ENCODE measurements at regions not wholly inside any gene's neighbourhood (a gene's known extent, or its start where the extent isn't known, plus 50 kb on each side); places are given as distances from the start of the nearest gene placed in this dataset.
"Not testable (repeated sequence)": the region's sequence is repeated elsewhere in the genome, so short reads cannot be mapped to it uniquely, and the experiment has no call there.

DNA sequence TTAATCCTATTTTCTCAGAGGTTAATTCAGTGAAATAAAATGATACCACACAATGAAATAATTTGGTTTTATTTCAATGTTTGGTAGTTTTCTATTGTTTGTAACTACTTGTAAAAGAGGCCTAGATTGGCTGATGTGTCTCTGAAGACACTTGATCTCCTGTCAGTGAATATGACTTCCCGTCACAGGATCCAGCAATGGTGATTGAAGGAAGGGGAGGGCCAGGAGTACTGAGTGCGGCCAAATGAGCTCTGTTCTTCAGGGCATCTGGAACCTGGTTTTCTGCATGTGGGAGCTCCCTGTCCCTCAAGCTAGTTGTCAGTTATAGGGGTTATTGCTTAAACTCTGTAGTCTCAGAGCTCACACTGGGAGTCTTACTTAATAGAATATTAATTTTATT is 86.5 kb upstream of the OTUD4 start:
- no peak for TF ChIP-seq CTCF (IDR thresholded peaks at IDR 0.05; ENCODE audit: low read depth, low read length)
- Histone ChIP-seq H3K36me3 (no peaks in the 10 kb centered on the region), H3K27me3 (no peaks in the 10 kb centered on the region), H3K9me3 (ENCODE audit: low read depth) (no peaks in the 10 kb centered on the region), H3K4me3 (no peak overlapping the region), H3K27ac (no peak overlapping the region), H3K4me1 (ENCODE audit: low read depth) (no peaks in the 10 kb centered on the region)
- DNase-seq (ENCODE audit: low read depth in 1 of 2, low spot score in 1 of 2), result no peak

- Histone ChIP-seq H3K27ac (no peak overlapping the region), H3K36me3 (no peaks in the 10 kb centered on the region), H3K4me3 (no peak overlapping the region), H3K4me1 (ENCODE audit: low read depth) (no peaks in the 10 kb centered on the region), H3K27me3 (no peaks in the 10 kb centered on the region), H3K9me3 (ENCODE audit: low read depth) (no peaks in the 10 kb centered on the region)
- TF ChIP-seq CTCF (IDR thresholded peaks at IDR 0.05; ENCODE audit: low read depth, low read length), result no peak
- no peak for DNase-seq (ENCODE audit: low read depth in 1 of 2, low spot score in 1 of 2)
Observed at GRCh38 chr4:145260091-145260490, 79.7 kb upstream of the OTUD4 start.

DNA sequence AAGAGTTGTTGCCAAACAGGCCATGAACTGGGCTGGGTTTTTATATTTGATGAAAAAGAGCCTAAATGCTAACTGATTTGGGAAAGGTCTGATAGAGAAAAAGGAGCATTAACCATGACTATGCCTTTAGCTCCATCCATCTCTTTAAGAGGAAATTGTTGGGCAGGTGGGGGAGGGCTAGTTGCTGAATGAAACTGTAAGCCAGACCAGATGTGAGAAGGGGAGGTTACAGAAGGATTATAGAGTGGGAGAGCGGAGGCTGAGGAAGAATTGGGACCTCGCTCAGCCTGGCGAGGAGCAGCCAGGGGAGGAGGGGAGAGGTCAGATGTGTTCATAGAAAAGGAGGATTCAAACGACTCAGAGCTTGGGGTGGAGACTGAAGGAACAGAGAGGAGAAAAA is 74.9 kb upstream of the OTUD4 start:
- not testable (repeated sequence) for H3K4me1 ChIP-seq (ENCODE audit: low read depth); DNase-seq (ENCODE audit: low read depth in 1 of 2, low spot score in 1 of 2)

DNA sequence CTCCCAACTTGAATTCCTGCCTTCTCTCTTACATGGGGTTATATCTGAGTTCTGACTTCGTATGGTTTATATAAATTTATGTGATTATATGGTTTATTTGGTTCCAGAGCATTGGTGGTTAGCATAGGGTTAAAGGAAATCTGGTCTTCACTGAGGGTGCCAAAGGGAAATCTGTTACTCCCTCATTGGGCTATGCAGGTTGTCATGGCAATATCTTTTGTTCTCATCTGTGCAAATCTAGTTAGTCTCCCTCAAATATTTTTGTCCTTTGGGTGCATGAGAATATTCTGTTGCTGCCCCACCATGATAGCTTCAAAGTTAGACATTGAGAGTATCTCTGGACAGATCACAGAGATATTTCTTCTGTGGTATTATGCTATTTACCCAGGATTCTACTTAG is 71.8 kb upstream of the OTUD4 start:
- no peak for TF ChIP-seq CTCF (IDR thresholded peaks at IDR 0.05; ENCODE audit: low read depth, low read length)
- H3K9me3 ChIP-seq (ENCODE audit: low read depth), result no peaks in the 10 kb centered on the region
- DNase-seq (ENCODE audit: low read depth in 1 of 2, low spot score in 1 of 2), result no peak
- no peaks in the 10 kb centered on the region for H3K36me3 ChIP-seq
- no peak overlapping the region for H3K4me3 ChIP-seq
- no peak overlapping the region for H3K27ac ChIP-seq
- no peaks in the 10 kb centered on the region for H3K27me3 ChIP-seq
- no peaks in the 10 kb centered on the region for H3K4me1 ChIP-seq (ENCODE audit: low read depth)

More for the DNA sequence above, 74.9 kb upstream of the OTUD4 start:
- not testable (repeated sequence) for H3K9me3 ChIP-seq (ENCODE audit: low read depth); H3K4me3 ChIP-seq; H3K36me3 ChIP-seq; H3K27ac ChIP-seq; H3K27me3 ChIP-seq

- no peaks in the 10 kb centered on the region for H3K4me1 ChIP-seq (ENCODE audit: low read depth)
- TF ChIP-seq CTCF (IDR thresholded peaks at IDR 0.05; ENCODE audit: low read depth, low read length), result no peak
- no peak for DNase-seq (ENCODE audit: low read depth in 1 of 2, low spot score in 1 of 2)
Observed at GRCh38 chr4:145251391-145251790, 71.0 kb upstream of the OTUD4 start.

GRCh38 chr4:145248971-145249370 is 68.6 kb upstream of the OTUD4 start:
- no peak for TF ChIP-seq CTCF (IDR thresholded peaks at IDR 0.05; ENCODE audit: low read depth, low read length)
- H3K4me1 ChIP-seq (ENCODE audit: low read depth), result no peaks in the 10 kb centered on the region
- H3K4me3 ChIP-seq, result no peak overlapping the region
- H3K36me3 ChIP-seq, result no peaks in the 10 kb centered on the region
- no peaks in the 10 kb centered on the region for H3K27me3 ChIP-seq
- H3K9me3 ChIP-seq (ENCODE audit: low read depth), result no peaks in the 10 kb centered on the region
- no peak for DNase-seq (ENCODE audit: low read depth in 1 of 2, low spot score in 1 of 2)
- no peak overlapping the region for H3K27ac ChIP-seq

More at GRCh38 chr4:145251391-145251790, 71.0 kb upstream of the OTUD4 start:
- no peak overlapping the region for H3K4me3 ChIP-seq
- H3K27ac ChIP-seq, result no peak overlapping the region
- no peaks in the 10 kb centered on the region for H3K36me3 ChIP-seq
- H3K27me3 ChIP-seq, result no peaks in the 10 kb centered on the region
- no peaks in the 10 kb centered on the region for H3K9me3 ChIP-seq (ENCODE audit: low read depth)

All from cardiac muscle cell (in vitro differentiated cells and primary cell).